Colonic mucosa (tissue), 4 donors: ENCODE measurements at regions not wholly inside any gene's neighbourhood (a gene's known extent, or its start where the extent isn't known, plus 50 kb on each side); places are given as distances from the start of the nearest gene placed in this dataset.

ENCODE experiments used
- DNase-seq: peaks from one replicate; pipeline ENCODE4 v3.0.0-alpha.2; 2020
- H3K27ac ChIP-seq: fragments of 200-600 bp; one replicate; pipeline ENCODE4 v1.8.0; 2021
- H3K27me3 ChIP-seq: fragments of 200-600 bp; one replicate; pipeline ENCODE4 v1.8.0; 2021
- H3K36me3 ChIP-seq: fragments of 200-600 bp; one replicate; pipeline ENCODE4 v1.8.0; 2021
- H3K4me1 ChIP-seq: fragments of 200-600 bp; one replicate; pipeline ENCODE4 v1.8.0; 2021; ENCODE audit warnings: mild to moderate bottlenecking
- H3K4me3 ChIP-seq: fragments of 200-600 bp; one replicate; pipeline ENCODE4 v1.8.0; 2021
- H3K9ac ChIP-seq, 2 donors: one replicate each; pipeline ENCODE4 v1.7.0; 2013; ENCODE audit warnings: control low read depth in 2 of 2, low read depth in 2 of 2, low read length in 2 of 2
- H3K9me3 ChIP-seq: fragments of 200-600 bp; one replicate; pipeline ENCODE4 v1.8.0; 2021
- CTCF ChIP-seq: fragments of 200-600 bp; IDR thresholded peaks from one replicate; pipeline ENCODE4 v1.8.0; 2022; ENCODE audit warnings: antibody characterized with exemption, mild to moderate bottlenecking
- intact Hi-C: fragments of 100-400 bp; cut with DNase I; formaldehyde crosslinking; loops from one replicate; pipeline ENCODE4 v1.14.1; 2022
- donor health status: healthy.
- donor health status: DM: no; HTN: no; CAD: no.
- donor health status: DM: no; HTN: no; CAD: no.

GRCh38 chr10:83633547-83633946 lies 505.8 kb upstream of the GHITM start:
- no peak for DNase-seq
- no peak overlapping the region for H3K4me3 ChIP-seq
- H3K9me3 ChIP-seq = no peaks in the 10 kb centered on the region
- no peak overlapping the region for H3K27ac ChIP-seq
- no peak overlapping the region for H3K9ac ChIP-seq
- H3K36me3 ChIP-seq = no peaks in the 10 kb centered on the region
- no peaks in the 10 kb centered on the region for H3K27me3 ChIP-seq
- no peak for TF ChIP-seq CTCF
- no peaks in the 10 kb centered on the region for H3K4me1 ChIP-seq
- intact Hi-C loops = no loop called here

GRCh38 chr10:83636826-83637225 lies 502.5 kb upstream of the GHITM start:
- no peak for TF ChIP-seq CTCF

GRCh38 chr10:83647526-83647925 lies 491.8 kb upstream of the GHITM start:
- intact Hi-C loops = no loop called here
- DNase-seq = no peak

More at GRCh38 chr10:83636826-83637225, 502.5 kb upstream of the GHITM start:
- no peaks in the 10 kb centered on the region for H3K36me3 ChIP-seq
- no peaks in the 10 kb centered on the region for H3K4me1 ChIP-seq
- H3K4me3 ChIP-seq = no peak overlapping the region
- no peaks in the 10 kb centered on the region for H3K27me3 ChIP-seq
- DNase-seq = no peak
- no peak overlapping the region for H3K27ac ChIP-seq
- H3K9me3 ChIP-seq = no peaks in the 10 kb centered on the region
- no peak overlapping the region for H3K9ac ChIP-seq
- intact Hi-C loops = no loop called here

GRCh38 chr10:83648201-83648600 lies 491.1 kb upstream of the GHITM start:
- Histone ChIP-seq H3K27me3 (no peaks in the 10 kb centered on the region), H3K36me3 (no peaks in the 10 kb centered on the region), H3K4me3 (no peak overlapping the region), H3K9me3 (no peaks in the 10 kb centered on the region), H3K27ac (no peak overlapping the region), H3K4me1 (no peaks in the 10 kb centered on the region), H3K9ac (no peak overlapping the region)
- intact Hi-C loops = no loop called here
- no peak for TF ChIP-seq CTCF
- DNase-seq = no peak

More at GRCh38 chr10:83647526-83647925, 491.8 kb upstream of the GHITM start:
- no peaks in the 10 kb centered on the region for H3K4me1 ChIP-seq
- no peaks in the 10 kb centered on the region for H3K27me3 ChIP-seq
- no peak overlapping the region for H3K27ac ChIP-seq
- no peaks in the 10 kb centered on the region for H3K9me3 ChIP-seq
- no peak for TF ChIP-seq CTCF
- H3K36me3 ChIP-seq = no peaks in the 10 kb centered on the region
- H3K9ac ChIP-seq = no peak overlapping the region
- no peak overlapping the region for H3K4me3 ChIP-seq

GRCh38 chr10:83649471-83649870 lies 489.8 kb upstream of the GHITM start:
- Histone ChIP-seq H3K36me3 (no peaks in the 10 kb centered on the region), H3K9me3 (no peaks in the 10 kb centered on the region), H3K27ac (no peak overlapping the region), H3K27me3 (no peaks in the 10 kb centered on the region), H3K9ac (no peak overlapping the region), H3K4me3 (no peak overlapping the region), H3K4me1 (no peaks in the 10 kb centered on the region)
- DNase-seq = no peak
- intact Hi-C loops = no loop called here
- TF ChIP-seq CTCF = no peak

- Histone ChIP-seq H3K36me3 (no peaks in the 10 kb centered on the region), H3K27ac (no peak overlapping the region), H3K9ac (no peak overlapping the region), H3K4me1 (no peaks in the 10 kb centered on the region), H3K4me3 (no peak overlapping the region), H3K9me3 (no peaks in the 10 kb centered on the region), H3K27me3 (no peaks in the 10 kb centered on the region)
- DNase-seq = no peak
- TF ChIP-seq CTCF = no peak
- intact Hi-C loops = no loop called here
Observed at GRCh38 chr10:83654689-83655088, 484.6 kb upstream of the GHITM start.
